H1 (cell line): ENCODE measurements at regions not wholly inside any gene's neighbourhood (a gene's known extent, or its start where the extent isn't known, plus 50 kb on each side); places are given as distances from the start of the nearest gene placed in this dataset.

ENCODE experiments used
- CHD2 ChIP-seq: IDR thresholded peaks from 2 replicates; pipeline ENCODE4 v1.6.1; 2012; ENCODE audit warnings: low read length, improper control_type of control experiment
- MAFK ChIP-seq: IDR thresholded peaks from 2 replicates; pipeline ENCODE4 v1.6.1; 2012; ENCODE audit warnings: low read depth, mild to moderate bottlenecking, improper control_type of control experiment, low read length
- MAX ChIP-seq: IDR thresholded peaks from 2 replicates; pipeline ENCODE4 v1.6.1; 2012; ENCODE audit warnings: inconsistent platforms
- RAD21 ChIP-seq, 2 experiments: IDR thresholded peaks in 1 of 2; conservative IDR thresholded peaks in 1 of 2; 2 replicates each; pipeline ENCODE4 v1.6.1; 2011; ENCODE audit warnings: low read depth in 2 of 2, low read length in 2 of 2, improper control_type of control experiment in 1 of 2, inconsistent platforms in 1 of 2, mild to moderate bottlenecking in 1 of 2, moderate library complexity in 1 of 2

- TF ChIP-seq RAD21 (IDR thresholded peaks at IDR 0.05 in 1 of 2, conservative IDR thresholded peaks at IDR 0.05 in 1 of 2; ENCODE audit: low read depth in 2 of 2, low read length in 2 of 2) (no peak), MAFK (no peak), CHD2 (no peak), MAX (no peak)
These were observed 151.8 kb downstream of the IRF8 start (continued) for GRCh38 chr16:86050591-86051367.
